ENCODE measurements at regions not wholly inside any gene's neighbourhood (a gene's known extent, or its start where the extent isn't known, plus 50 kb on each side); places are given as distances from the start of the nearest gene placed in this dataset.

DNA sequence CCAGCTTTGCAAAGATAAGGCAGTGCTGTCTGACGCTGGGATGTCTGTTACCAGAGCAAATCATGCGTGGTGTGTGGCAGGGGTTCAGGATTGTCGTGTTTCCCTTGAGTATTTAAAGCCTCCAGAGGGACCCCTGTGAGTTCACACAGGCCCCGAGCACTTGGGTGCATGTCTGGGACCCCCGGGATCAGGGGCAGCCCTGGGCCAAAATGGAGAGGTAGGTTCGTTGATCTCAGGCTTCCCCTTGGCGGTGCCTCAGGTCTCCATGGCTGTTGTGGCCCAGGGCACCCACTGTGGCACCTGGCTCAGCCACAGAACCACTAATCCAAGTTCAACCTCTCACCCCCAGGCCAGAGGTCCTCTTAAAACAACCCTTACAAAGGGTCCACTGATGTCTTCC is 523.1 kb upstream of the DPP6 start:
- no peak for DNase-seq (ENCODE audit: low read depth, low spot score)
- no peak overlapping the region for H3K4me3 ChIP-seq (ENCODE audit: low read depth, low read length)
- in situ Hi-C loops (cut with HindIII; ENCODE audit: low sequenced_read_pairs), result no loop called here
- TF ChIP-seq, protein P1, sequence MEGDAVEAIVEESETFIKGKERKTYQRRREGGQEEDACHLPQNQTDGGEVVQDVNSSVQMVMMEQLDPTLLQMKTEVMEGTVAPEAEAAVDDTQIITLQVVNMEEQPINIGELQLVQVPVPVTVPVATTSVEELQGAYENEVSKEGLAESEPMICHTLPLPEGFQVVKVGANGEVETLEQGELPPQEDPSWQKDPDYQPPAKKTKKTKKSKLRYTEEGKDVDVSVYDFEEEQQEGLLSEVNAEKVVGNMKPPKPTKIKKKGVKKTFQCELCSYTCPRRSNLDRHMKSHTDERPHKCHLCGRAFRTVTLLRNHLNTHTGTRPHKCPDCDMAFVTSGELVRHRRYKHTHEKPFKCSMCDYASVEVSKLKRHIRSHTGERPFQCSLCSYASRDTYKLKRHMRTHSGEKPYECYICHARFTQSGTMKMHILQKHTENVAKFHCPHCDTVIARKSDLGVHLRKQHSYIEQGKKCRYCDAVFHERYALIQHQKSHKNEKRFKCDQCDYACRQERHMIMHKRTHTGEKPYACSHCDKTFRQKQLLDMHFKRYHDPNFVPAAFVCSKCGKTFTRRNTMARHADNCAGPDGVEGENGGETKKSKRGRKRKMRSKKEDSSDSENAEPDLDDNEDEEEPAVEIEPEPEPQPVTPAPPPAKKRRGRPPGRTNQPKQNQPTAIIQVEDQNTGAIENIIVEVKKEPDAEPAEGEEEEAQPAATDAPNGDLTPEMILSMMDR (IDR thresholded peaks at IDR 0.05; ENCODE audit: low read depth, low read length), result no peak

DNA sequence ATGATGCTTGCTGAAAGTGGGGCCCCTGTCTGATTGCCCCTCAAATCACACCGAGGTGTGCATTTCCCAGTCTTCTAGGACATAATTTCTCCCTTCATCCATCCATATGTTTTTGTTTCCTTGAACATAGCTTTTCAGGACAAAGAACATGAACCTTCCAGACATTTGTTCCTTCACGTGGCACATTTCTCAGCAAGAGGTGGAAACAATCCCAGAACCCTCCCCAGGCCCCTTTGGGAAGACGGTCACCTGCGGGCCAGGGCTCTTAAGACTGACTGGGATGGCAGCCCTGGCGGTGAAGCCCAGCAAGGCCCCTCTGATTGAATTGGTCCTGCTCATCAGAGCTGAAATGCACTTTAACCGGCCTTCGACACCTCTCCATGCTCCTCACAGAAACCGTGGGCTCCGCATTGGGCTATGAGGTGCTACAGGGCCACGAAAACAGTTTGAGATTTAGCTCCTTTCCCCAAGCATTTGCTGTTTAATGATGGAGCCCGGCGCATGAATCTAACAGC is 522.5 kb upstream of the DPP6 start:
- in situ Hi-C loops (cut with HindIII; ENCODE audit: low sequenced_read_pairs), result no loop called here
- no peak overlapping the region for H3K4me3 ChIP-seq (ENCODE audit: low read depth, low read length)
- TF ChIP-seq, protein P1 (IDR thresholded peaks at IDR 0.05; ENCODE audit: low read depth, low read length), result no peak
- no peak for DNase-seq (ENCODE audit: low read depth, low spot score)

DNA sequence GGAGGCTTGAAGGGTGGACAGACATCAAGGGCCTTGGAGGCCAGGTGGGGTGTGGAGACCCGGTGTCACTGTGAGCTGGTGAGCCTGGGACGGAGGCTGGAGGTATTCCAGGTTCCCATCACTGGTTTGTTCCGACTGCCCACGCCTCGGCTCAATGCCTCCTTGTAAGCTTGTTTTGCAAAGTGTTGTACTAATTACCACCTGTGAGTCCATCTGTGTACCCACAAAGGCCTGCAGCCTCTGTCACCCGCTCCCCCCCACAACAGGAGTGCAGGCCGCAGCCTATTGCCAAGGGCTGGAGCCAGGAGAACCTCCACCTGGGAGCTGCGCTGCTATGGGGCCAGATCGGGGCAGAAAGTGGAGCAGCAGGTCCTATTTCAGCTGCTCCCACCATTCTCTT is 521.8 kb upstream of the DPP6 start:
- TF ChIP-seq, protein P1 (IDR thresholded peaks at IDR 0.05; ENCODE audit: low read depth, low read length), result no peak
- H3K4me3 ChIP-seq (ENCODE audit: low read depth, low read length), result no peak overlapping the region
- no peak for DNase-seq (ENCODE audit: low read depth, low spot score)
- in situ Hi-C loops (cut with HindIII; ENCODE audit: low sequenced_read_pairs), result no loop called here

DNA sequence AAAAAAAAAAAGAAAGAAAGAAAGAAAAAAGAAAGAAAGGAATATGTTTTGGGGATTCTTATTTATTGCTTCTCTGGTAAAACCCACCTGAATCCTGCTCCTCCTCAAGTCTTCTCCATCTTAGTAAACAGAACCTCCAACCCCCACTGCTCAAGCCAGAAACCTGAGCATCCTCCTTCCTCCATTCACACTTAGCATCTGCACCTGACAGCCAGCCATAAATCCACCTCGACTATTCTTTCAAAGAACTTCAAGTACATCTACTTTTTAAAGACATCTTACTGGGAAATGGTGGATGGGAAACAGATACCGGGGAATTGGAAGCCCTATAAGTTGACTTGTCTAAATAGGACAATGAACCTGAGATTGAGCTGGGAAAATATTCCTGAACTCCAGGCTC is 519.9 kb upstream of the DPP6 start:
- no peak for DNase-seq (ENCODE audit: low read depth, low spot score)
- no peak overlapping the region for H3K4me3 ChIP-seq (ENCODE audit: low read depth, low read length)
- in situ Hi-C loops (cut with HindIII; ENCODE audit: low sequenced_read_pairs), result no loop called here
- TF ChIP-seq, protein P1 (IDR thresholded peaks at IDR 0.05; ENCODE audit: low read depth, low read length), result no peak

DNA sequence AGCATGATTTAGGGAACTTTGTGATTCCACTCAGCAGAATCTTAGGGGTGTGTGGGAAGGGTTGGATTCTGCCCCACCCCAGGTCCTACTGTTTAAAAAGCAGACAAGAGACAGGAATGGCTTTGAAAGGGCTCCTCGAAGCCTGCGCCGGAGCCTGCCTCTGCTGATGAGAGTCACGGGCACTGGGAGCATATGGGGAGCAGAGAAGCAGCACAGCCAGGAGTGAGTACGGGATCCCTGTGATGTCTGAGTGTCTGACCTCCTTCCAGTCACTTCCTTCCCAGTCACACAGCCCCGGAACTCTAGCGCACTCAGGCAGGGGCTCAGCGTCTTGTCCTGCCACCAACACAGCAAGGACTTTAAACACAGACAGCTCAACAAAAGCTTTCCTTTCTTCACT is 514.9 kb upstream of the DPP6 start:
- in situ Hi-C loops (cut with HindIII; ENCODE audit: low sequenced_read_pairs), result no loop called here
- no peak for DNase-seq (ENCODE audit: low read depth, low spot score)
- TF ChIP-seq, protein P1 (IDR thresholded peaks at IDR 0.05; ENCODE audit: low read depth, low read length), result no peak
- no peak overlapping the region for H3K4me3 ChIP-seq (ENCODE audit: low read depth, low read length)

DNA sequence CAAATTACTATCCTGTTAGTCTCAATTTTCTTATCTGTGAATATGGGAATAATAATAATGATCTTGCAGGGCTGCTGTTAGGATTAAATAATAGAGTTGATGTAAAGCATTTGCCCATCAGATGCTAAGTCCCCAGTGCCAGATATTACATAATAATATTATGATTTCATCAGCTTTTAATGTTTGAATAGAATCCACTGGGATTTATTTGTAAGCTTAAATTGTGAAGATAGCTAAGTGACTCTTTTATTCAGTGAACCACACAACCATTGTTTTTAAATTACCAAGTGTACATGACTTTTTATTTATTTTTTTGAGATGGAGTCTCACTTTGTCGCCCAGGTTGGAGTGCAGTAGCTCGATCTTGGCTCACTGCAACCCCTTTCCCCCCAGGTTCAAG is 510.3 kb upstream of the DPP6 start:
- no peak for DNase-seq (ENCODE audit: low read depth, low spot score)
- in situ Hi-C loops (cut with HindIII; ENCODE audit: low sequenced_read_pairs), result no loop called here
- TF ChIP-seq, protein P1 (IDR thresholded peaks at IDR 0.05; ENCODE audit: low read depth, low read length), result no peak
- no peak overlapping the region for H3K4me3 ChIP-seq (ENCODE audit: low read depth, low read length)

DNA sequence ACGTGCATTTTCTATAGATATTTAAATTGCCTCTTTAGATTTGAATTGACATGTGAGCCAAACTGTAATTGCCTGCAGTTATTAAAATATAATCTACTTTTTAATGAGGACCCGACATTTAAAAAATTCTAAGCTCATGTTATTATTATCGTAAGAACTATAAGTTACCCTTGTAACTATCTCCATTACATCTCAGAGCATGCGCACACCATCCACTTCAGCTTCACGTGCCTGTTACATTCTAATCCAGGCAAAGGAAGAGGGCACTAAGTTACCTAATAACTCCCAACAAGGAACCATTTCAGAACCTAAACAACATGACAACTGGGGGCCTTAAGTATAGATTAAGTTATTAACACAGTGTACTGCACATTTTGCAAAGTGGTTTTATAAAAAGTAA is 509.0 kb upstream of the DPP6 start:
- in situ Hi-C loops (cut with HindIII; ENCODE audit: low sequenced_read_pairs), result no loop called here
- DNase-seq (ENCODE audit: low read depth, low spot score), result no peak
- no peak overlapping the region for H3K4me3 ChIP-seq (ENCODE audit: low read depth, low read length)
- TF ChIP-seq, protein P1 (IDR thresholded peaks at IDR 0.05; ENCODE audit: low read depth, low read length), result no peak
